Middle frontal gyrus (tissue), 1 donor: ENCODE measurements at regions not wholly inside any gene's neighbourhood (a gene's known extent, or its start where the extent isn't known, plus 50 kb on each side); places are given as distances from the start of the nearest gene placed in this dataset.

Experiments
- DNase-seq: peaks from one replicate; pipeline ENCODE4 v3.0.0-alpha.2; 2015; ENCODE audit warnings: low spot score; ENCODE audit errors: extremely low spot score

DNA sequence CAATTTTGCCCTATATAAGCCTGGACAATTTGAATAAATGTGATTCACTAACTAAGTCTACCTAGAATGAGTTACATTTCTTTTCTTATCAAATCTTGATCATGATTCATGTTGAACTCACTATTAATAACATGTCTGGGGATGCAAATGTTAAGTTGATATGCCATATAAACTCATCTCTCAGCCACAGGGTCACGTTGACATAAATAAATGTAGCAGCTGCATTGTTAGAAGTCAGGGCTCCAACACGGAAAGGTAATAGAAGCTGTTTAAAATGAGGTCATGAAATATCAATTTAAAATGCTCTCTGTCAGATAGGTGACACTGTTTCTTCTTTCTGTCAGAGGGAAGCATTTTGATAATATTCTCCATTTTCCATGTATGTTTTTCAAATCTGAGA, 521.9 kb downstream of the CCDC85A start:
- no peak for DNase-seq

DNA sequence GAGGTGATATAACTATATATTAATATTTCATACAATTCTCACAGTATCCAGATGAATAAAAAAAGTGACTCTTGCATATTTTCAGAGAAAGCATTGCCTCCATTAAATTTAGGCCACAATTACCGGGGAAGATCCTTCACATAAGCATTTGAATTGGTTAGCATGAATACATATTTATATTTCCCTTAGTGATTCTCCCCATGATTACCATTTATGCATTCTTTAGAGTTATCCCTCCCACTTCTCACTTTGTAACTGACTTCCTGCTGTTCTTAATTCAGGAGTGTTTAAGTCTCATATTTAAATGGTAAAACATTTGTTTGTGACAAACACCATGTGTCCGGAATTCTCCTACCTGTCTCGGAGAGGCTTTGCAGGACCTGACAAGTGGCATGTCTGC, 523.4 kb downstream of the CCDC85A start:
- DNase-seq, result no peak

DNA sequence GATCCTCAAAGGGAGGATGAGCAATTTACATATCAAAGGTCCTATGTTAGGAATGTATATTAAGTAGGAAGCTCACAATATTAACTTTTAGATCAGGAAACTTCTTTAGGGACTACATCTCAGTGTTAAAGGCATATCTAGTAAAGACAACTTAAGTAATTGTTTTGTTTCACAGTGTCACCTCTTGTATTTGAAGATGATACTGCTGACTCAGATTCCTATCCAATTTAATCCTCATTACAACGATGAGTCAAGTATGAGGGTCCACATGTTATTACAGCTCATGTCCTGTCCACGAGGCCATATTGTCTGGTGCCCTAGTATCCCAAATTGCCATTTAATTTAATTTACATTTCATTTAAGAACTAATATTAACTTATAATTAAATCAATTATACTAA, 523.9 kb downstream of the CCDC85A start:
- no peak for DNase-seq

DNA sequence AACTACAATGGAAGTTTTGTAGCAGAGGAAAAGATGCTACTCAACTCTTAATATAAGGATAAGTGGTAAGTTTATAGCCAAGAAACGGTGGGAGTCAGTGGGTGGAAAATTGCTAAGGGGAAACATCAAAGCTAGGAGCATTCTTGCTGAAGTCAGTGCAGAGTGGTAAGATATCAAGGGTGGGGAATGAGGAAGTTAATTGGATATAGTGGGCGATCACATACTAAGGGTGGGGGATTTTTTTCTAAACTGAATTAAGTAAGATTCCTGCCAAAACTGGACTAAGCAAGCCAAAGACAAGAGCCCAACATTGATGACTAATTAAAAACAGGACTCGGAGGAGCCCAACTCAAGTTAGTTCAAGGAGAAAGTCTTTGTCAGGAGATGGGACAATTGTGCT, 525.4 kb downstream of the CCDC85A start:
- DNase-seq, result no peak

DNA sequence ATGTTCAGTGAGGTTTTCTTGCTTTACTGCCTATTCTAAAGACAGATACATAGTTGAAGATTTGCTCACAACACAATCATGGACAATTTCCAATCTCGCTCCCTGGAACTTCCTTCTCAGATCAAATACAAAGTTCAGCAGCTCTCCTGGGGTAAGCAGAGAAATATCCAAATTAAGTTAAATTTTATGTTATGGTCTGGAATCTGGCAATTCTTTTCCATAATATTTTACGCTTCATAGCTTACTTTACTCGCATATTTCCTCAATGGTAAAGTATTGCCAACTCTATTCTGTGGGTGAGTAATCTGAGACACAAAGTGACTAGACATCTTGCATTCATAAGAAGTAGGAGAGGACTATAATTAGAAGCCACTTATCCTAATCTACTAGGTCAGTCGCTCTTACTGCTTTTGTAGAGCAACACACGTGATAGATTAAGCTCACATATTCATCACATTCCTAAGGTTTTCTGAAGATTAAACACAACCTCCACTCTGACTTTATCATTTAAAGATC, 529.4 kb downstream of the CCDC85A start:
- no peak for DNase-seq

DNA sequence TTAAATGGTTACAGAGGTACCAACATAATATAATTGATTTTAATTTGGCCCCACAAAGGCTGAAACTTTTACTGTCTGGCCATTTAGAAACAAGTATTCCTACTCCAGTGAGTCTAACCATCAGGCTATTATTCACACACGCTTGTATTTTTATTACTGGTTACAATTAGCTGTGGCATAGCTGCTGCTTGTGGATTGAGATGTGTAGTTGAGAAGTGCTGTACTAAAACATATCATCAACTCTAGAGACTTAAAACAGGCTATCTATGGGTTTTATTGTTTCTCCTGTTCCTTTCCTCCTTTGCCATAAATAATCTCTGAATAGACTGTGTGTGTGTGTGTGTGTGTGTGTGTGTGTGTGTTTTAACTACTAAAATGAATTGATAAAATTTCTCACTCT, 530.2 kb downstream of the CCDC85A start:
- DNase-seq, result no peak

DNA sequence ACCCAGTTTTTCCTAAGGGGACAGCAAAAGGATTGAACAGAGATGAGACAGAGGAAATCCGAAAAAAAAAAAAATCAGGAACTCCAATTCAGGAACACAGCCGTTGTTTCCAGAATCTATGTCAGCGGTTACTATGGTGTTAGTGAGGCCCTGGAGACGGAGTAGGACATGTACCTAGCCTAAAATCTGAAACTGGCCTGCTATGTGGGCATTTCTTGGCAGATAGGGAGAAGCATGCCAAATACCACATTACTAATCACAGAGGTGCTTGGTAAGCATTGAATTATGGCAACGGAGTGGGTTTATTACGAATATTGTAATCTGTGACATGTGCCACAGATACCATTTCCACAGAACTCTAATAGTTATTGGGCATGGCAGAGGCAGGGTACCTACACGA, 530.6 kb downstream of the CCDC85A start:
- no peak for DNase-seq

DNA sequence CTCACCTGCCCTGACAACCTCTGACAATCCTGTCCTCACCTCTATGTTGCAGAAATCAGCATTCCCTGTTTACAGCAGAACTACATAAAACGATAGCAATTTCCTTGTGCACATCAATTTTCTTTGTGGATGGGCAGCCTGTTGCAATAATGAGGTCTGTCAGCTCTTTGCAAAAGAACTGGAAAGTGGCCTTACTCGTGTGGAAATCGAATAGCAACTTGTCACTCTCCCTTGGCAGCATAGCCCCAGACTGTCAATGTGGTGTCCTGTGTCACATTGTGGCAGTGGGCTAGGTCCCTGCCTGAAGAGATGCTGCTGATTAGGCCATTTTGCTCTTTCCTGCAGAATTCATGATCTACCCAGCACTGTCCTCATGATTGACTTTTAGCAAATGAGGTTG, 531.9 kb downstream of the CCDC85A start:
- DNase-seq, result no peak

DNA sequence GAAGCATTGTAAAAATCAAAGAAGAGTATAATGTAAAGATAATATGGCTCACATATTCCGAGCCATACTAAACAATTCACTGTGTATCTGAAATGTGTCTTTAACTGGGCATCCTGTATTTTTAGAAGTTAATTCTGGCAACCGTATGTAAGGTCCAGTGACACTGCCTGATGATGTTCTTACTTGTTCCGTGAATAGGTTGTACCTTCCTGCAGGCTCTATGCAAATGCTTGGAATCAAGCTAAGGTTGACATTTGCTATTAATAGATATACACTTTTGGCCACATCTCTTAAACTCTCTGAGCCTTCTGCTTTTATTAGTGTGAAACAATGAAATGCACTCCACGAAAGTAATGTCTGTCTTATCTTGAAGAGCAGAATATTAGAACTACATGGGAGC, 534.6 kb downstream of the CCDC85A start:
- DNase-seq, result no peak

DNA sequence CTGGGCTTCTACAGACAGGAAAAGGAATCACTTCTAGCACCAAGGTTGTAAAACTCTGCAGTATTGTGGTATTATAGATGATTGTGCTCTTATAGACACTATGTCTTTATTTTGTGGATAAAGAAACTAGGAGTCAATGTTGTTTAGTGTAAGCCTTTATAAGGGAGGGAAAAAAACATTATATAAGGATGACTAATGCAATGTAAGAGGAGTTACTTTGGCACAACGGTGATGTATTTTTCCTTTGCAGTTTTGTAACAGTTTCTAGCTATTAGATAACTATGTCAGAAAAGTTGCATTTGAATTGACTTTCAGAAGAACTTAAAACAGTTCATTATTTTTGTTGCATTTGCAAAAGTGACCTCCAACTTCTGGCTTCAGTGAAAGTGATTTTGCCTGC, 545.4 kb downstream of the CCDC85A start:
- no peak for DNase-seq

DNA sequence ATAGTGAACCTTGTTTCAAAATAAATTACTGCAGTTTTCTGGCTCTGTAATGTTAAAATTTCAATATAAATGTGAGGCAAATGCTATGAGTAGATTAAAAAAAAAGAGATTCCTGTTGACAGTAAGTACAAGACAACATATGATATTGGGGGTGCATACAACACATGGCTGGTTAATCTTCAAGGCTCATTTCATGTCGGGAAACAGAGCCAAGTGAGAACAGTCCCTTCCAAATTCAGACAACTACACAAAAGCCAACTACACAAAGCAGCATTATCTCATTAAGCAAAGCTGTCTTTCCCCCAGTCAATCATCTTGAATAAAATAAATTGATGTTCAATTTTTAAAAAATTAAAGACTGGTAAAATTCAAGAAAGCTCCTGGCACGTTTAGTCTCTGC, 549.2 kb downstream of the CCDC85A start:
- DNase-seq, result no peak

DNA sequence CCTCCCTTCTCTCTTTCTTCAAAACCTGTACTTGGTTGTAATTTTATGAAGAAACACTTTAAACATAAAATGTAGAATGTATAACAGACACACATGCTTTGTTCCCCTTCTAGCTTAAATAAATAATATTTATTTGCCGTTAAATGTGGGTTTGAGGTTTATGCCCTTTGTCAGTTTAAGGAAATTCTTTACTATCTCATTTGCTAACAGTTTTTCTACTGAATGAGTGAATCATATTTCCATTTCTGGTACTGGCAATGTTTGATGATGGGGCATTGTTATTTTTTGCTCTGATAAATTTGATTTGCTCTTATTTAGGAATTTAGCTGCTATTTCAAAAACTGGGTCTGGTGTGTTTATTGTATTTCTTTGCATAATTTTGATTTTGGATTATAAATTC, 555.6 kb downstream of the CCDC85A start:
- no peak for DNase-seq

DNA sequence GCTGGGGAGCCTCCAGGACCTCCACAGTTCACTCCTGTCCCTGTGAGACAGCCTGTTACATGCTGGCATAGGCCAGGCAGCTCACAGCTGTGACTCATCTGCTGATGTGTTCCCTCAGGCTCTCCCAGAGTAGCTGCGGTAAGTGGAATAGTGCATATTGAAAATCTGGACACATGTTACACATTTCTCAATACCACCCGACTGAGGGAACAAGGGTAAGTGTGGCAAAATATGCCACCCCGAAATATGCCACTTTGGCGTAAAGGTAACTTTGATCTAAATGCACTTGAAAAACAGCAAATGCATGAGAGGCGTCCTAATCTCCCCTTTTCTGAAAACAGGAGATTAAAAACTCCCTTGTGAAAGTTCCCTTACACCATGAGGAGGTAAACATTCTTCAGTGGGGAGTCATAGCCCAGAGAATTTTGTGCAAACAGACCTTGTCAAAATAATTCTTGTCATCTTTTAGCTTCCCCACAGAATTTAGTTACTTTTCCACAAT, 557.9 kb downstream of the CCDC85A start:
- DNase-seq, result no peak

DNA sequence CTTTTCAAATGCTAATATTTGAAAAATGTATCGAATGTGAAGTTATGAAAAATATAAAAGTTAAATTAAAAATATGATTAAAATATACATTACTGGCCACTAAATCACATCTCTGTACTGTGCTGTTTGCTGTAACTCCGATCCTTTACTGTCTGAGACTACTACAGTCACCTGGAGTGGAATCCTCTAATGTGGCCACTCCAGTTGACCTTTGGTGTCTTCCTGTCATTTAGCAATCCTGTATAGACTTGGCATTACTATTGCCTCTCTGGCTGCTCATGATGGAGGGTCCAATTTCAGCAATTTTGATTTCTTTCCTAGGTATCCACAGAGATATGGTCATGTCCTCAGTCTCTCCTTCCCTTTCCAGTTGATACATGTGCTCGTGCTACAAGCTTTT, 560.0 kb downstream of the CCDC85A start:
- no peak for DNase-seq

DNA sequence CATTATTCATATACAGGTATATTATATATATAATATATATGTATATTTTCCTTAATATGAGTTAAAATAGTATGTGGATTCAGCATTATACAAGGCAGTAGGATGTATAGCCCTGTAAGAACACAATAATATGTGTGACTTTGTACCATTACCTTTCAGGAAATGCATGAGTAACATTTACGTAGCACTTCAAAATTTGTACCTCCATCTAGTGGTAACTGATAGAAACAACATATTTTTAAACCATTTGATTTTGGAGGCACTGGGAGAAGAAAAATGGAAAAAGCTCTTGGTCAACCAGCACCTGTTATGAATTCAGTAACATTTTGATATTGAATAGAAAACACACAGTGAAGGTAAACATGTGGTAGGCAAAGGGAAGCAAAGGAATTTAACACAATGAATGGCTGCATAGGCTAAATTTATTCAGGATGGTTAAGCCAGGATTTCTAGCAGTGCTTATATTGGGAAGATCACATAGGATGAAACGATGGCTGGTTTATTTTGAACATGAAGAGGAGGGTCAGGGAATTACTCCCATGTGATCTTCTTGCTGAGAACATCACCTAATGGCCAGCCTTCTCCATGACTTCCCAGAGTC, 565.5 kb downstream of the CCDC85A start:
- DNase-seq, result peak; percentile 50

DNA sequence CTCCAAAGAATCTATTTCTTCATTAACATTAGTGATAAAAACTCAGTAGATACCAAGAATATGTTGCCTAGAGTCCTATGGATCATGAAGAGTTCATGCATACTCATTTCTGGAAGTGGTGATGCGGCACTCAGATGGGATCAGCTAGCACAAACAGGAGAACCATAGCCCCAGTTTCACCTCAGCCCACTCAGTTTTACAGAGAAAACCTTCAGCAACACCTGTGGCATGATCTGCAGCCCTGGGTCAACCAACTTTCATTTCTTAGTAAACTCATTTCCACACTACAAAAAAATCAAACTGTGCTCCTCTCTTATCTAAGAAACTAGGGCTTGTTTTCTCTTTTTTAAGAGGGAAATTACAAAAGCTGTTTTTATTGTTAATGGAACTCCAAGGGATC, 569.4 kb downstream of the CCDC85A start:
- DNase-seq, result no peak

DNA sequence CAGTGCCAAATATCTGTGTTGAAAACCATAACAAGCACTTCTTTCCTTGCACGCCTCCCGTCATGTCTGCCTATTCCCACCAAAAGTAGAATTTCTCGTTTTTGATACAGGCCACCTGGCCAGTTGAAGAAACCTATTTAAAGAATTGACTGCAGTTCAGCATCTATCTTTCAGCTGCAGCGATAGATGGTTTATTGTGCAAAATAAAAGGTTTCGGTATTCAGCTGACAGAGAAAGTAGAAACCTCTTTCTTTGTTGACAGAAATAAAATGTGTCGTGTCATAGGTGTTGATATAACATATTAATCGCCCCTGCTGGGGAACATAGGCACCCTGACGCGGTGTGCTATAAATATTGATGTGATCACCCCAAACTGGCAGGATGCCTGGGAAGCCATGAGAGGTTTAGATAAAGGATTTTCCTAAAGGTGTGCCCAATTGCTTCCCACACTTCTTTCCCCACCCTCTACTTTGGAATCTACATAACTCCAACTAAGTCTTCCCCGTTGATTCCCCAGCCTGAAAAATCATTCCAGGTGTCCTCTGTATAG, 570.4 kb downstream of the CCDC85A start:
- no peak for DNase-seq

DNA sequence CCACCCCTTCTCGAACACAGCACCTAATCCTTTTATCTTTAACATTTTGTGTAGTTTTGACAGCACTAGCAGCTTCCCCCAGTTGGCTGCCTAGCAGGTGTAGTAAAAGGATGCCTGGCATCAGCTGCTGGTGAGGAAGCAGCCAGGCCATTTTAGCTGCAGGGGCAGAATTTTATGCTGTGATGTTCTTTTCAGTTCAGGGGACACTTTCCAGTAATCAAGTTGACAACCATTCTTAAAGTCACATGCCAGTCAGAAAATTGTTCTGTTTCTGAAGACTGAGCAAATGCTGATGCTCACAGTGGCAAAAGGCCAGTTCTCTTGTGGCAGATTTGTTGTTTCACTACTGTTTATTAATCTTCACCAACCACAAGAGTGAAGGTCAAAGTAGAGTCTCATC, 570.8 kb downstream of the CCDC85A start:
- DNase-seq, result no peak

DNA sequence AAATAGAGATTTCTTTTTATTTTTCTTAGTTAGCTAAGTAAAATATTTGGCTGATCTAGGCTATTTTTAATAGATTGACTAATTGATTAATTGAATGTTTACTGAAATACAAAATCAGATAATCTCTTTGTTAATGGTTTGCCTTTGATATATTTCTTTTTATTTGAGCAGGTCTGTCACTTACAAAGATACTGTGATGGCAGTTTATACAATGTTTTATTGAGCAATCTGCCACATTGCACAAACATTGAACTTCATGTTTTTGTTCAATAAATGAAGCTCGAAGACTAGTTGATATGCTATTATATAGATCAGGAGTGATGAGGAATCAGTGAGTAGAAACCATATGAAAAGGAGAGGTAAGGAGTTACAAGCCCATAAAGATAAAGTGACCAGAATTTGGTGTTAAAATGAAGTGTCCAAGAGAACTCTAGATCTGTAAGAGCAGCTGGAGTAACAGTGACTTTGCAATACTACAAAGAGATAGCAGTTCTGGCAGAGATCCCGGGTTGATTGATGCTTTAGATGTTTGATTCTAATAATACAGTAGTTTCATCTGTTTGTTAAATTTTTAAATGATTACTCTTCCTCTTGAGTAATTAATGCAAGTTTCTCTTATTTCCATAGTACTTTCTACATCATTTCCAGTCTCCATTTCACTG, 574.2 kb downstream of the CCDC85A start:
- no peak for DNase-seq

DNA sequence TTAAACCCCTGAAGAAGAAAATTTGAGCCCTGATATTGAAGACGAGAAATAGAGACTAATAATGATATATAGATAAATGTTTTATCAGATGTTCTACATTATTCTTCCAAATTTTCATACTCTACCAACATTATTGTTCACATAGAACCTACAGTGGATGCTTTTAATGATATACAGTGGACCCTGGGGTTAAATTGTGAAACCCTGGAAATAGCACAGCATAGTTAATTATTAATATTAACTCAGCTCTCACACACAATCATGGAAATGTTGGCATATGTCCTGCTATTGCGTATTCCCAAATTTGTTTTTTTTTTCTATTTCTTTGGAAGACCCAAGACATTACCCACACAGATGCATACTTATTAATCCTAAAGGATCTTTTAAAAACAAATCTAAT, 579.9 kb downstream of the CCDC85A start:
- DNase-seq, result no peak

DNA sequence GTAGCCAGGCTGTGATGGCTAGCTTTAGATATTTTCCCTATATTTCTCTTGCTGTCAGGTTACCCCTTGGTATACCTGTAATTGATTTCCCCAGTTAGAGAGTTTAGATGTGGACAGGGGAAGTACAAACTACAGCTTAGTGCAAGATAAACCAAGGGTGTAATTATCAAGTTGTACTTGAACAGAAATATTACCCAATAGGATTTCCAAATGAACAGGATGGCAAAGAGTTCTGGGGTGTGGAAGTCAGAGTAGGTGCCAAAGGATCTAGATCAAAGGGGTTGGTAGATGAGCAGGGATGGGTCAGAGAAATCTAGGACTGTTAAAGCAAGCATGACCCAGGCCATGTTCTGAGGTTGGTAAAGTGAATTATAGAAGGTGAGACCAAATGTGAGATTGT, 585.2 kb downstream of the CCDC85A start:
- no peak for DNase-seq

DNA sequence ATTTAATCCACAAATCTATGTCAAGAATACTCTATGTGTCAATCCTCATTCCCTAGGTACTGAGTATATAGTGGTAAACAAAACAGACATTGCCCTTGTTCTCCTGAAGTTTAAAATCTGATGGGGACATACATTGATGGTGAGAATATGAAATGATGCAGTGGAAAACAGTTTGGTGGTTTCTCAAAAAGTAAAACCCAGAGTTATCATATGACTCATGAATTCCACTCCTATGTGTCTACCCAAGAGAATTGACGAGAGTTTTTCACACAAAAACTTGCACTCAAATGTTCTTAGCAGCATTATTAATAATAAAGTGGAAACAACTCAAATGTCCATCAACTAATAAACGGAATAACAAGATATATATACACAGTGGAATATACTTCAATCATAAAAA, 586.7 kb downstream of the CCDC85A start:
- DNase-seq, result no peak

DNA sequence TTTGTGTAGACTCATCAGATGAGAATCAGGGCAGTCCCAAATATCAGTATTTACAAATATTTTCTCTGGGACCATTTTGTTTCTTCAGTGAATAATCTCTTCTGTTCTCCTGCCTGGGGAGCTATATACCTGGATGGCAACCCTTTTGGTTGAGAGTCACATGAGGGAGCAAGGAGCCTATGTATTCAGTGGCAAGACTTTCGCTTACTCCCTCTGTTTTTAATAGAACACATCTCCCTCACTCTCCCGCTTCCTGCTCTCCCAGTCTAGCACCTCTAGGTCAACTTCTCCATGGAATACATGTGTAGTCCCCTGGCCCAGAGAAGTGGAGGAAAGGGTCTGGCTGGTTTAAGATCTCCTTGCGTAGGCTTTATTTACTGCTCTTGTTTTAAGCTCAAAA, 600.3 kb downstream of the CCDC85A start:
- no peak for DNase-seq
